ENCODE measurements at regions not wholly inside any gene's neighbourhood (a gene's known extent, or its start where the extent isn't known, plus 50 kb on each side); places are given as distances from the start of the nearest gene placed in this dataset.

GRCh38 chr6:139508576-139508975 is 134.1 kb upstream of the CITED2 start:
- Histone ChIP-seq H3K36me3 (replicated peaks; ENCODE audit: insufficient read depth, low read length) (no peaks in the 10 kb centered on the region), H3F3A (ENCODE audit: insufficient read depth, low read length) (no peaks in the 10 kb centered on the region), H3K9ac (ENCODE audit: low read length) (no peak overlapping the region), H3K27ac (ENCODE audit: low read length) (no peak overlapping the region), H3K4me1 (ENCODE audit: low read length) (no peaks in the 10 kb centered on the region), H3K9me3 (replicated peaks; ENCODE audit: insufficient read depth, low read length) (no peaks in the 10 kb centered on the region), H3K4me2 (ENCODE audit: low read depth, low read length) (no peak overlapping the region), H3K9me2 (replicated peaks; ENCODE audit: insufficient read depth, low read length) (no peaks in the 10 kb centered on the region), H3K27me3 (replicated peaks; ENCODE audit: insufficient read depth, low read length) (no peaks in the 10 kb centered on the region), H3K4me3 (ENCODE audit: low read length) (no peak overlapping the region), H2AFZ (ENCODE audit: low read length) (no peak overlapping the region), H3K79me2 (ENCODE audit: low read length) (no peaks in the 10 kb centered on the region), H4K20me1 (ENCODE audit: insufficient read depth, low read length) (no peaks in the 10 kb centered on the region)
- no peak for TF ChIP-seq EZH2phosphoT487 (IDR thresholded peaks at IDR 0.05; ENCODE audit: low read length)
- no peak for TF ChIP-seq EZH2 (optimal IDR thresholded peaks at IDR 0.05; ENCODE audit: low read depth, low read length)
- no peak for TF ChIP-seq CTCF (IDR thresholded peaks at IDR 0.05; ENCODE audit: low read length)
- no peak for DNase-seq

GRCh38 chr6:139508023-139508422 is 133.6 kb upstream of the CITED2 start:
- Histone ChIP-seq H3K9ac (ENCODE audit: low read length) (no peak overlapping the region), H3K4me2 (ENCODE audit: low read depth, low read length) (no peak overlapping the region), H3K79me2 (ENCODE audit: low read length) (no peaks in the 10 kb centered on the region), H3K4me3 (ENCODE audit: low read length) (no peak overlapping the region), H2AFZ (ENCODE audit: low read length) (no peak overlapping the region), H3K9me2 (replicated peaks; ENCODE audit: insufficient read depth, low read length) (no peaks in the 10 kb centered on the region), H3K27me3 (replicated peaks; ENCODE audit: insufficient read depth, low read length) (no peaks in the 10 kb centered on the region), H3K9me3 (replicated peaks; ENCODE audit: insufficient read depth, low read length) (no peaks in the 10 kb centered on the region), H3F3A (ENCODE audit: insufficient read depth, low read length) (no peaks in the 10 kb centered on the region), H3K4me1 (ENCODE audit: low read length) (no peaks in the 10 kb centered on the region), H4K20me1 (ENCODE audit: insufficient read depth, low read length) (no peaks in the 10 kb centered on the region), H3K36me3 (replicated peaks; ENCODE audit: insufficient read depth, low read length) (no peaks in the 10 kb centered on the region), H3K27ac (ENCODE audit: low read length) (no peak overlapping the region)
- DNase-seq: no peak
- no peak for TF ChIP-seq EZH2 (optimal IDR thresholded peaks at IDR 0.05; ENCODE audit: low read depth, low read length)

GRCh38 chr6:139500977-139501376 is 126.5 kb upstream of the CITED2 start:
- H2AFZ ChIP-seq (ENCODE audit: low read length): no peak overlapping the region
- no peak overlapping the region for H3K27ac ChIP-seq (ENCODE audit: low read length)
- no peaks in the 10 kb centered on the region for H3K9me3 ChIP-seq (replicated peaks; ENCODE audit: insufficient read depth, low read length)
- H4K20me1 ChIP-seq (ENCODE audit: insufficient read depth, low read length): no peaks in the 10 kb centered on the region
- no peak overlapping the region for H3K4me3 ChIP-seq (ENCODE audit: low read length)
- no peak for DNase-seq
- no peaks in the 10 kb centered on the region for H3K9me2 ChIP-seq (replicated peaks; ENCODE audit: insufficient read depth, low read length)
- no peaks in the 10 kb centered on the region for H3K36me3 ChIP-seq (replicated peaks; ENCODE audit: insufficient read depth, low read length)
- TF ChIP-seq EZH2phosphoT487 (IDR thresholded peaks at IDR 0.05; ENCODE audit: low read length) (no peak), CTCF (IDR thresholded peaks at IDR 0.05; ENCODE audit: low read length) (no peak), EZH2 (optimal IDR thresholded peaks at IDR 0.05; ENCODE audit: low read depth, low read length) (no peak)
- H3K9ac ChIP-seq (ENCODE audit: low read length): no peak overlapping the region
- H3K79me2 ChIP-seq (ENCODE audit: low read length): no peaks in the 10 kb centered on the region
- no peaks in the 10 kb centered on the region for H3K27me3 ChIP-seq (replicated peaks; ENCODE audit: insufficient read depth, low read length)
- H3K4me1 ChIP-seq (ENCODE audit: low read length): no peaks in the 10 kb centered on the region
- H3K4me2 ChIP-seq (ENCODE audit: low read depth, low read length): no peak overlapping the region
- no peaks in the 10 kb centered on the region for H3F3A ChIP-seq (ENCODE audit: insufficient read depth, low read length)

- TF ChIP-seq EZH2phosphoT487 (IDR thresholded peaks at IDR 0.05; ENCODE audit: low read length): no peak
- TF ChIP-seq EZH2 (optimal IDR thresholded peaks at IDR 0.05; ENCODE audit: low read depth, low read length): no peak
- no peak for TF ChIP-seq CTCF (IDR thresholded peaks at IDR 0.05; ENCODE audit: low read length)
- Histone ChIP-seq H3K9me3 (replicated peaks; ENCODE audit: insufficient read depth, low read length) (no peaks in the 10 kb centered on the region), H3K4me1 (ENCODE audit: low read length) (no peaks in the 10 kb centered on the region), H3K9ac (ENCODE audit: low read length) (no peak overlapping the region), H3F3A (ENCODE audit: insufficient read depth, low read length) (no peaks in the 10 kb centered on the region), H4K20me1 (ENCODE audit: insufficient read depth, low read length) (no peaks in the 10 kb centered on the region), H3K27ac (ENCODE audit: low read length) (no peak overlapping the region), H2AFZ (ENCODE audit: low read length) (no peak overlapping the region), H3K9me2 (replicated peaks; ENCODE audit: insufficient read depth, low read length) (no peaks in the 10 kb centered on the region), H3K4me3 (ENCODE audit: low read length) (no peak overlapping the region), H3K36me3 (replicated peaks; ENCODE audit: insufficient read depth, low read length) (no peaks in the 10 kb centered on the region), H3K4me2 (ENCODE audit: low read depth, low read length) (no peak overlapping the region), H3K79me2 (ENCODE audit: low read length) (no peaks in the 10 kb centered on the region), H3K27me3 (replicated peaks; ENCODE audit: insufficient read depth, low read length) (no peaks in the 10 kb centered on the region)
- no peak for DNase-seq
Measured at GRCh38 chr6:139498715-139499114, 124.3 kb upstream of the CITED2 start.
